Fibroblast of skin of back (primary cell): ENCODE measurements at regions not wholly inside any gene's neighbourhood (a gene's known extent, or its start where the extent isn't known, plus 50 kb on each side); places are given as distances from the start of the nearest gene placed in this dataset.

ENCODE experiments used
- DNase-seq: peaks from one replicate; pipeline ENCODE4 v3.0.0-alpha.2; 2013

GRCh38 chr7:96484091-96484490 lies 162.2 kb upstream of the SLC25A13 start:
- DNase-seq, result no peak

GRCh38 chr7:96481796-96482195 lies 159.9 kb upstream of the SLC25A13 start:
- DNase-seq, result peak; percentile 51

- DNase-seq, result no peak
Observed at GRCh38 chr7:96479015-96479645, 157.2 kb upstream of the SLC25A13 start.

DNA sequence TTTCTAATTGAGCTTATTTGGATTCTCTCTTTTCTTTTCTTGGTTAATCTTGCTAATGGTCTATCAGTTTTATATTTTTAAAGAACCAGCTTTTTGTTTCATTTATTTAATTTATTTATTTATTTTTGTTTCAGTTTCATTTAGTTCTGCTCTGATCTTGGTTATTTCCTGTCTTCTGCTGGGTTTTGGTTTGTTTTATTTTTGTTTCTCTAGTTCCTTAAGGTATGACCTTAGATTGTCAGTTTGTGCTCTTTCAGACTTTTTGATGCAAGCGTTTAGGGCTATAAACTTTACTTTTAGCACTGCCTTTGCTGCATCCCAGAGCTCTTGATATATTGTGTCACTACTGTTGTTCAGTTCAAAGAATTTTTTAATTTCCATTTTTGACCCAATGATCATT lies 149.7 kb upstream of the SLC25A13 start:
- DNase-seq, result no peak

DNA sequence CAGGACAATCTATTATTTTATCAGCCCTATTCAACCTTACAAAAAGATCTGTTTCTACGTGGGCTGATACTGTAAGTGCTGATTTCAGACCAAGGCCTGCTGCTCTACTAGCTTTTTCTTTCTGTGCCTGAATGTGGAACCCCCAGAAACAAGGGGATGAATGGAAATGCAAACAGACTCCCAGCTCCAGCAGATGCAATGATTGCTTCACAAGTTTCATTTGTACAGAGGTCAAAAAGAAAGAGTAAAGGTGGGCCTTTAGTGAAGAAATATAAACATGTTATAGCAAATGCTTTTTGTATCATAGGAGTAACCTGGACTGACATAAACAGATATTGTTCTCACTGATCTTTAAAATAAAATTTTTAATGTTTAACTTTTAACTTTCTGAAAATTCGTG lies 130.2 kb upstream of the SLC25A13 start:
- DNase-seq, result no peak

DNA sequence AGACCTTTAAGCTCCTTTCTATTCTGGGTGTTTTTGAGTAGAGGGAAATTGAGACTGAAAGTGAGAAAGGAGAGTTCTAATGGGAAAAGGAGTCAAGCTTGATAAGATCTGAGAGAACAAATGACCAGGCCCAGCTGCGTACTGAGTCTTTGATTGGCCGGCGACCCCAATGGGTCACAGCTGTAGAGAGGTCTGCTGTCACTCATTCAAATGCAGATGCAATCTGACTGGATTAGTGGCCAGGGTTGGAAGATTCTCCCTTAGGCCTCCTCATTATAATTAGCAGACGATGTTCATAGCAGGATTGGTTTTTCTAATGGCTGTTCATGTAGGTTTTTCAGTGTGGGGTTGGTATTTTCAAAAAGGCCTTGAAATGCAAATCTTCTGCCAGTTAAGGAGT lies 127.2 kb upstream of the SLC25A13 start:
- no peak for DNase-seq

- no peak for DNase-seq
Observed at GRCh38 chr7:96447109-96447645, 125.3 kb upstream of the SLC25A13 start.

DNA sequence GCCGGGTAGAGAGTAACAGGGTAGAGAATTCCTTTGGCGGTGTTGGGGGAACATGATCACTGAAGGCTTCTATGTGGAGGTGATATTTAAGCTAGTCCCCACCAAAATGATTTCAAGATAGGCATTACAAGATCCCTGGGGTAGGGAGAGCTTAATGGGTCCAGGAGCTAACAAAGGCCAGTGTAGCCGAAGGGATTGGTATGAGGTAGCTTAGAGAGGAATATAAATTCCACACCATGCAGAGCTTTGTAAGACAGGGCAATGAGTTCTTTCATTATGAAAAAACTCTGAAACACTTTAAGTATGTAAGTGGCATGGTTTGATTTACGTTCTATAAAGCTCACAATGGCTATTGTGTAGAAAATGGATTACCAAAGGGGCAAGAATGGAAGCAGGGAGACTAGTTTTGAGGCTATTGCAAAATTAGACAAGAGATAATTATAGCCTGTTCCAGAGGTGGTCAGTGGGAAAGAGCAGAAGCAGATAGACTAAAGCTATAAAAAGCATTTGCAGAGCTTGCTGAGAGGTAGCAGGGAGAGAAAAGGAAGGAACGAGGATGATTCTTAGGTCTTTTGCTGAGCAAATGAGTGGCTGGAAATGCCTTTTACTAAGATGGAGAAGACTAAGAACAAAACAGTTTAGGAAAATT lies 119.7 kb upstream of the SLC25A13 start:
- no peak for DNase-seq

DNA sequence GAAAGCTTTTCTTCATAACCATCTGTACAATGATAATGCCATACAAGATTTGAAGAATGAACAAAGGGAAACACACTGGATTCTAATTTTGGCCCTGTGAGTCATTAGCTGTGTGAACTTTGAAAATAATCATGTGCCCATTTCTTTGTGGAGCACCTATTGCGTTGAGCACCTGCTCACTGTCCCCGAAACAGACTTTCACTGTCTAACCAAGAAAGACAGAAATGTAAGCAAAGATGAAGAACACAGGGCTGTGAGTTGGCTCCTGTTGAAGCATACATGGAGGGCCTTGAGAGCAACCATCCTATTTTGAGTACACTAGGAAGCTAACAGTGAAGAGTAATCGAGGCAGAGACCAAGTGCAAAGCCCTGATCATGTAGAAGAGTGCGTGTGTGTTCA lies 118.4 kb upstream of the SLC25A13 start:
- no peak for DNase-seq

GRCh38 chr7:96436880-96437279 lies 115.0 kb upstream of the SLC25A13 start:
- DNase-seq, result no peak

GRCh38 chr7:96430356-96430755 lies 108.5 kb upstream of the SLC25A13 start:
- DNase-seq, result no peak

- DNase-seq, result no peak
Observed at GRCh38 chr7:96427143-96427542, 105.2 kb upstream of the SLC25A13 start.

GRCh38 chr7:96426685-96427084 lies 104.8 kb upstream of the SLC25A13 start:
- DNase-seq, result no peak

DNA sequence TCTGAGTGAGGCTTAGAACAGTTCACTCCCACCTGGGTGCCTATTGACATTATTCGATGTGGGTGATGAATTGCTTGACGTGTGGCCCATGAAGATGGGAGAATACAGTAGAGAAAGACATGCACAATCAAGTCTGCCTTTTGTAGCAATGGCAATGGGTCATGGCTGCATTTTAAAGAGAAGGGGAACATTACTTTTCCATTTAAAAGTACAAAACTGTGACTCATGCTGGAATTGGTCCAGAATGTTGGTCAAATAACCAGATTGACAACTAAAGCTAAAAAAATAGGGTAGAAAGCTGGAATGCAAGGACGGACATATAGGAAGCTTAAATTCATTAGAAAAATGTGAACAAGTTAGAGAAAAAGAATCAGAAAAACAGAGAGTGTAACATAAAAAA lies 104.1 kb upstream of the SLC25A13 start:
- peak; percentile 9 for DNase-seq

GRCh38 chr7:96424411-96424810 lies 102.5 kb upstream of the SLC25A13 start:
- DNase-seq, result no peak

DNA sequence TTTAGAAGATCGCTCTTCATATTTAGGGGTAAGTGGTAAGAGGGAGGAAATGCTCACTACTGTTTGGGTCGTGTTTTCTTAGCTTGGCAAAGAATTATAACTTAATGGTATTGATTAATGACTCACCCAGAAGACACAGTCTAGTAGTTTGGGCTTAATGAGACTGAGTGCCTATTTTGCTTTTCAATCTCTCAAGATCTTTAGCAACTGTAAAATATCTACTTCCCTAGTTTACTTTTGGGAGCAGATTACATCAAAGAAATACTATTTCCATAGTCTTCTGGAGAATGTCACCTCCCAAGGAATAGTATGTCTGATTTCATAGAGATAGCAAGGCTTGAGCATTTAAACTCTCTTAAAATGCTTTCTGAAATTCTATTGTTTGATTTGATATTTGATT lies 100.5 kb upstream of the SLC25A13 start:
- DNase-seq, result no peak

- DNase-seq, result no peak
Observed at GRCh38 chr7:96418581-96418980, 96.7 kb upstream of the SLC25A13 start.

DNA sequence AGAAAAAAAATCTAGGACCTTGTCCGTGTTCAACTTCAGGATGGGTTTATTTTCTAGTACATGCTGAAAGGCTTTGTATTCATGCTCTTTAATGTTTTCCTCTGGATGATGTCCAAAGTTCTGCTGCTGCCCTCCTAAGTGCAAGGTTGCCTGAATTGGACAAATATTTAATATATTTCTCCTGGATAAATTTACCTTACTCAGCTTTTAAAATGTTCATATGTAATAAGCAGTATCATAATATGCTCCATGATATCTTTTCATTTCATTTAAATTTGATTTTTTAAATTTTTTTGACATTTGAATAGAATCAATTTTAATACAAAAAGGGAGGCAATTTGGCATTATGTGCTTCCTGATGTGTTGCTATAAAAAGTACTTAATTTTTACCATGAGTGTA lies 95.9 kb upstream of the SLC25A13 start:
- no peak for DNase-seq

GRCh38 chr7:96416599-96416998 lies 94.7 kb upstream of the SLC25A13 start:
- no peak for DNase-seq

DNA sequence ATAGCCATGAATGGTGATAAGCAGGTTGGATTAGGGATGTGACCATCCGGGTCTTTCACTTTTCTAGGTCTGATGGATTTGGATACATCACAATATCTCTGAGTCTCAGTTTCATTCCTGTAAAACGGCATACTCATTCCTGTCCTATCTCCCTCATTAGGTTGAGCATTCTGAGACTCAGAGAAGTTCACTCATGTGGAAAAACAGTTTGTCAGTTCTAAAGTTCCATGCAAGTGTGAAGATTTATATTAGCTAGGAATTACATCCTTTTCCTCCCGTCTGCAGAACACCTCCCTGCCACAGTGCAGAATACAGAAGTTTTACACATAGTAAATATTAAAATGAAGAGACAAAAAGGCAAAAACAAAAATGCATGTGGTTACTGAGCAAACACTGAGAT lies 94.2 kb upstream of the SLC25A13 start:
- no peak for DNase-seq

DNA sequence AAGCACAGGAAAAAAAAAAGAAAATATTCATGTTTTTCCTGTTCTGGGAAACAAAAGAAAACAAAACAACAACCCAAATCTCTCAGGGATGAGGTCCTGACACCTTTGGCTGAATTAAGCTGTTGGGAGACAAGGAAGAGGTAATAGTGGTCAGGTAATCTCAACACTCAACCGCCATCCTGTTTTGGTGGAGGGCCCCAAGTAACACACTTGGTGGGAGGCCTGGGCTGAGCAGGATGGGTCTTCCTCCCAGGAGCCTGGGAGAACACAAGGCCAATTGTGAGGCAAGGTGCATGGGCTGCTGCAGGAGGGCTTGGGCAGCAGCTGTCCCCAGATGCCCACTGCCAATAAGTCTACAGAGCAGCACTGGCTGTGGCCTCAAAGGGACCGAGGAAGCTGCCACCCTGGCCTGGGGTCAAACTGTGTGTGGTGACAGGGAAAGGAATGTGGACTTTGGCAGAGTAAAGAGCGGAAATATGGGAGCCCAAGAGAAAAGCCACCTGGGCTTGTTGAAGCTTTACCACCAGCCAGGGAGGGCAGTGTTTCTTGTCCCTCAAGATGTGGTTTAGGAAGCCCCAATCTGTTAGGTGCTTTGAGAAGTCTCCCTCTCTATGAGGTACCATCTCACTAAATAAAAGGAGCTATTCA lies 93.5 kb upstream of the SLC25A13 start:
- DNase-seq, result no peak

- DNase-seq, result peak; percentile 13
Observed at GRCh38 chr7:96414931-96415292, 93.0 kb upstream of the SLC25A13 start.

DNA sequence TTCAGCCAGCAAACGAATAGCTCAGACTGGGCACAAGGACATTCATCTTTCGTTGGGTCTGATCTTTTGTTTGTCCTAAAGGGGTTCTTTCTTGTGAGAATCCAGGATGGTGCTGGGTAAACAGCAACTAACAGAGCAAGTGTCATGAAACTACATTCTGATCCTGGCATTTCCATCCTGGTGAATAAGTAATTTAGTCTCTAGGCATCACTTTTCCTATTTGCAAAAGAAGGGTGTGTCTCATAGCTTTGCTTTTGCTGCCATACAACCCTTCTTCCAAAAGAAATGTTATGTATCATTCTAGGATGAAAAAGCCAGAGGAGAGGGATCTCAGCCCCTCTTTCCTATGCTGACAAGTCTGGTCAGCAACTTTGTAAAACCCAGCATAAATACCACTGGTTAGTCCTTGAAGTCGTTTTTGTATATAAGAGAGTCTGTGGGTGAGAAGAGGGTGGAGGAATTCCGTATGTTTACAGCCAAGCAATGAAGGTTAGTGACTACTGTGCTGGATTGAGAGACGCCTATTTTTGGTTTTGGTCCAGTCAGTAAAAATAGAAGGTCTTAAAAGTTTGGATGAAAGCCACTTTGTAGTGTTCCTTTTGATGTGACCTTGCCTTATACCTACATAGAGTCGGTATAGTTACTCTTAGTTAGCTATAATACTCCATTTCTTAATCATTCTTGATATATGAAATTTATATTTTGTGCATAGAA lies 88.4 kb upstream of the SLC25A13 start:
- no peak for DNase-seq
